HEK293 (cell line): ENCODE measurements at regions not wholly inside any gene's neighbourhood (a gene's known extent, or its start where the extent isn't known, plus 50 kb on each side); places are given as distances from the start of the nearest gene placed in this dataset.

Experiments used
- CTCF ChIA-PET: fragments of 350-600 bp; formaldehyde crosslinking; extraction: SDS; loops from one replicate; lab custom pipeline; 2021; ENCODE audit warnings: antibody characterized with exemption; lab: Yijun Ruan, JAX
- POLR2A ChIA-PET: fragments of 300-600 bp; formaldehyde crosslinking; extraction: SDS; loops from one replicate; lab custom pipeline; 2020; ENCODE audit warnings: antibody characterized with exemption, inconsistent platforms; lab: Yijun Ruan, JAX
- H3K27ac ChIP-seq: fragments of 200-500 bp; sonication (Bioruptor generic); 2 replicates; pipeline ENCODE4 v1.5.1; 2014; ENCODE audit warnings: low read depth, low read length, control low read depth, inconsistent platforms; ENCODE audit errors: extremely low read depth
- H3K36me3 ChIP-seq, 2 experiments: fragments of 200-500 bp in 1 of 2; sonication (Bioruptor generic) in 1 of 2; 1 replicate in 1 of 2; 2 replicates in 1 of 2; pipeline ENCODE4 v1.5.1; 2014 to 2017; ENCODE audit warnings: inconsistent platforms in 2 of 2, low read length in 2 of 2; ENCODE audit not compliant: control insufficient read depth in 2 of 2, insufficient read depth in 1 of 2
- H3K4me1 ChIP-seq: fragments of 200-500 bp; sonication (Bioruptor generic); 2 replicates; pipeline ENCODE4 v1.5.1; 2014; ENCODE audit warnings: mild to moderate bottlenecking, low read length, inconsistent platforms; ENCODE audit not compliant: control insufficient read depth, insufficient read depth
- H3K4me3 ChIP-seq: 2 replicates; pipeline ENCODE4 v1.5.1; 2011; ENCODE audit warnings: low read depth, mild to moderate bottlenecking, control low read depth, low read length, moderate library complexity
- H3K9me3 ChIP-seq: fragments of 200-500 bp; sonication (Bioruptor generic); 2 replicates; pipeline ENCODE4 v1.5.1; 2014; ENCODE audit warnings: low read depth, low read length, inconsistent platforms; ENCODE audit not compliant: control insufficient read depth, insufficient read depth
- BCL11B ChIP-seq: fragments of 450-650 bp; formaldehyde crosslinking; IDR thresholded peaks from 2 replicates; pipeline ENCODE4 v1.5.1; 2016; ENCODE audit warnings: low read depth, missing biosample characterization, missing genetic modification characterization
- ELK4 ChIP-seq: IDR thresholded peaks from 2 replicates; pipeline ENCODE4 v1.6.1; 2011; ENCODE audit warnings: mild to moderate bottlenecking, low read depth, low read length, borderline replicate concordance
- KLF7 ChIP-seq: fragments of 450-650 bp; formaldehyde crosslinking; IDR thresholded peaks from 2 replicates; pipeline ENCODE4 v1.5.1; 2016; ENCODE audit warnings: missing biosample characterization, missing genetic modification characterization, borderline replicate concordance
- PRDM1 ChIP-seq: fragments of 450-650 bp; formaldehyde crosslinking; IDR thresholded peaks from 2 replicates; pipeline ENCODE4; 2016; ENCODE audit warnings: missing biosample characterization, missing genetic modification characterization
- PRDM2 ChIP-seq: fragments of 450-650 bp; formaldehyde crosslinking; IDR thresholded peaks from 2 replicates; pipeline ENCODE4 v1.5.1; 2016; ENCODE audit warnings: missing biosample characterization, missing genetic modification characterization, borderline replicate concordance
- SETDB1 ChIP-seq: IDR thresholded peaks from one replicate; pipeline ENCODE4 v1.6.1; 2017; ENCODE audit warnings: mild to moderate bottlenecking, low read length, moderate library complexity, mixed read lengths; ENCODE audit not compliant: insufficient read length
- ZNF157 ChIP-seq: fragments of 450-650 bp; formaldehyde crosslinking; IDR thresholded peaks from 2 replicates; pipeline ENCODE4 v1.5.1; 2016; ENCODE audit warnings: missing biosample characterization, missing genetic modification characterization
- ZNF211 ChIP-seq: fragments of 450-650 bp; formaldehyde crosslinking; IDR thresholded peaks from 2 replicates; pipeline ENCODE4 v1.5.1; 2016; ENCODE audit warnings: low read depth, missing biosample characterization, missing genetic modification characterization
- ZNF266 ChIP-seq: fragments of 450-650 bp; formaldehyde crosslinking; IDR thresholded peaks from 2 replicates; pipeline ENCODE4 v1.5.1; 2016; ENCODE audit warnings: missing biosample characterization, missing genetic modification characterization, low read depth
- ZNF394 ChIP-seq: fragments of 450-650 bp; formaldehyde crosslinking; IDR thresholded peaks from 2 replicates; pipeline ENCODE4 v1.5.1; 2016; ENCODE audit warnings: missing biosample characterization, missing genetic modification characterization, mild to moderate bottlenecking, moderate library complexity, borderline replicate concordance
- ZNF544 ChIP-seq: fragments of 450-650 bp; formaldehyde crosslinking; IDR thresholded peaks from 2 replicates; pipeline ENCODE4 v1.5.0; 2017; ENCODE audit warnings: missing biosample characterization, missing genetic modification characterization
- ZNF560 ChIP-seq: fragments of 450-650 bp; formaldehyde crosslinking; IDR thresholded peaks from 2 replicates; pipeline ENCODE4 v1.5.1; 2017; ENCODE audit warnings: missing biosample characterization, missing genetic modification characterization, borderline replicate concordance
- ZNF621 ChIP-seq: fragments of 450-650 bp; formaldehyde crosslinking; IDR thresholded peaks from 2 replicates; pipeline ENCODE4 v1.5.1; 2017; ENCODE audit warnings: missing biosample characterization, missing genetic modification characterization
- ZNF629 ChIP-seq: fragments of 450-650 bp; formaldehyde crosslinking; IDR thresholded peaks from 2 replicates; pipeline ENCODE4 v1.5.1; 2017; ENCODE audit warnings: missing biosample characterization, missing genetic modification characterization
- ZNF777 ChIP-seq: fragments of 450-650 bp; formaldehyde crosslinking; IDR thresholded peaks from 2 replicates; pipeline ENCODE4 v1.5.1; 2017; ENCODE audit warnings: missing biosample characterization, missing genetic modification characterization, borderline replicate concordance

GRCh38 chr5:26231316-26231715 is 807.1 kb downstream of the CDH9 start:
- Histone ChIP-seq H3K4me1 (no peaks in the 10 kb centered on the region), H3K9me3 (no peaks in the 10 kb centered on the region), H3K4me3 (no peak overlapping the region), H3K36me3 (no peaks in the 10 kb centered on the region), H3K27ac (no peak overlapping the region)
- ChIA-PET CTCF (no interaction called here), POLR2A (no interaction called here)
- TF ChIP-seq BCL11B = no peak

- no peak overlapping the region for H3K27ac ChIP-seq
- no peaks in the 10 kb centered on the region for H3K4me1 ChIP-seq
- CTCF ChIA-PET = no interaction called here
- no peaks in the 10 kb centered on the region for H3K9me3 ChIP-seq
- POLR2A ChIA-PET = no interaction called here
- TF ChIP-seq PRDM1 (tag by site-specific recombination) = no peak
- no peak for TF ChIP-seq ZNF560 (tag by site-specific recombination)
- TF ChIP-seq ZNF394 (tag by site-specific recombination) = no peak
- TF ChIP-seq ZNF621 (tag by site-specific recombination) = no peak
- TF ChIP-seq, all 188 proteins: peak for 0
- no peaks in the 10 kb centered on the region for H3K36me3 ChIP-seq
- H3K4me3 ChIP-seq = no peak overlapping the region
Measured at GRCh38 chr5:26229848-26230247, 808.5 kb downstream of the CDH9 start.

GRCh38 chr5:26227245-26227644 is 811.1 kb downstream of the CDH9 start:
- H3K9me3 ChIP-seq = no peaks in the 10 kb centered on the region
- ChIA-PET POLR2A (no interaction called here), CTCF (no interaction called here)
- H3K4me1 ChIP-seq = no peaks in the 10 kb centered on the region
- no peaks in the 10 kb centered on the region for H3K36me3 ChIP-seq
- no peak overlapping the region for H3K27ac ChIP-seq
- no peak overlapping the region for H3K4me3 ChIP-seq
- TF ChIP-seq KLF7 = no peak
- no peak for TF ChIP-seq SETDB1
- no peak for TF ChIP-seq ZNF544 (tag by site-specific recombination)
- no peak for TF ChIP-seq ELK4
- no peak for TF ChIP-seq ZNF266
- TF ChIP-seq ZNF777 = no peak
- TF ChIP-seq PRDM2 (tag by site-specific recombination) = no peak
- TF ChIP-seq ZNF157 = no peak
- TF ChIP-seq ZNF211 (tag by site-specific recombination) = no peak
- TF ChIP-seq ZNF629 (tag by site-specific recombination) = no peak
